SK-MEL-5 (cell line): ENCODE measurements at regions not wholly inside any gene's neighbourhood (a gene's known extent, or its start where the extent isn't known, plus 50 kb on each side); places are given as distances from the start of the nearest gene placed in this dataset.

Source experiments
- DNase-seq: peaks from one replicate; pipeline ENCODE4 v3.0.0-alpha.2; 2016; ENCODE audit warnings: low read depth, low spot score
- in situ Hi-C: cut with HindIII; loops from 2 replicates; pipeline ENCODE4 v1.10.0; 2016; ENCODE audit warnings: low sequenced_read_pairs, high pct_unique_total_duplicates, low pct_unique_long_range_greater_than_20kb

DNA sequence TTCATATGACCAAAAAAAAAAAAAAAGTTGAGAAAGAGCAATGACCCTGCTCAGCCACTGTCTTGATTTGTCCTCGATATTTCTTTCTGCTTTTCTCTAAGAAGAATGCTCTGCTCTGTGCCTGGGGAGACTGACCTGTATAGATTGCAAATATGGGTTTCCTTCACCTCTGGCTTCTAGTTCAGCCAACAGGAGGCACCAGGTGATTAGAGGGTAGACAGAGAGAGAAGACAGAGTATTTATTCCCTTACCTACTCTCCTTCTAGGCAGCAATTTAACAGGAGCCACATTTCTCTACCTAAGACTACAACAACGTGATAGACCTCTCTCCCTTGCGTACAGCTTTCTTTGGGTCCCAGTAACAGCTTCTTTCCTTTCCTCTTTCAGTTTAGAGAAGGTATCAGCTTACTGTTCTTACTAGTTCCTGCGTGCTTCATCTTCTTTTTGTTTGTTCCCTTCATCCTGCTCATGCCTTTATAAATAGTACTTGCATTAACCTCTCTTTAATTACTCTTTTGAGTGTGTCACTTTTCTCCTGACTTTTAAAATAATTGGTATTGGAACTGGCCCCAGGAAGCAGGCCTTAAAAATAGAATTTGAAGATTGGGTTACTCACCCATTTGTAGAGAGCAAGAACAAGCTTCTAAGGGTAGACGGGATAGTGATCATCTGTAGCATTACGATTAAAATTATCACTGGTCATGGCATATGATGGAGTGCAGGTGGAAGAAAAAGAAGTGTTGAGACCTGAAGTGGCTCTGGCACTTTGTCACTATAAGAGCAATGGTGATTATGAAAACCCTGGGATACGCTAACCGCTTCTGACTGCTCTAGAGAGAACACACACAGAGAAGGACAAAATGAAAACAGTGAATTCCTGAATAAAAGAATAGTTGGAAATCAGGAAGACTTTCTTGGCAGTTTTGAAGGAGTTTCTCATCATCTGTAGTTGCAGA lies 161.2 kb upstream of the FSTL4 start:
- in situ Hi-C loops: no loop called here

GRCh38 chr5:133769842-133770241 lies 157.5 kb upstream of the FSTL4 start:
- no peak for DNase-seq
- in situ Hi-C loops: no loop called here

More for the DNA sequence above, 161.2 kb upstream of the FSTL4 start:
- DNase-seq: no peak

- no peak for DNase-seq
- in situ Hi-C loops: no loop called here
These were observed 151.4 kb upstream of the FSTL4 start for GRCh38 chr5:133763744-133764143.

DNA sequence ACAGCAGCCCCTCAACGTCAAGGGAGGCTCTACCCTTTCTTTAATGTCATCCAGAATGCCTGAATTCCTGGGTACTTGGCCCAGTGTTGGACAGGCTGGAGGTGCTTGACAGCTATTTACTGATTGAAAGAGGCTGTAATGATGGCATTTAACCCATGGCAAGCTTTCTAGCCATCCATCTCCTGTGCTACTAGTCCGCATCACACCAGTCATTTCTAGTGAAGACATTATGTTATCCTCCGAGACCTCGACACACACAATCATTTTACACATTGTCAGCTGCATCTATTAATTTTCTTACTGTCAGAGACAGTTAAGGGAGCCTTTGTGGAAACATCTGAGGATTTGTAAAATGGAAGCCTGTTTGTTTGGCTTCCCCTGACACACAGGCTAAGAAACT lies 149.3 kb upstream of the FSTL4 start:
- no peak for DNase-seq
- in situ Hi-C loops: no loop called here

GRCh38 chr5:133760532-133760931 lies 148.2 kb upstream of the FSTL4 start:
- in situ Hi-C loops: no loop called here
- no peak for DNase-seq

DNA sequence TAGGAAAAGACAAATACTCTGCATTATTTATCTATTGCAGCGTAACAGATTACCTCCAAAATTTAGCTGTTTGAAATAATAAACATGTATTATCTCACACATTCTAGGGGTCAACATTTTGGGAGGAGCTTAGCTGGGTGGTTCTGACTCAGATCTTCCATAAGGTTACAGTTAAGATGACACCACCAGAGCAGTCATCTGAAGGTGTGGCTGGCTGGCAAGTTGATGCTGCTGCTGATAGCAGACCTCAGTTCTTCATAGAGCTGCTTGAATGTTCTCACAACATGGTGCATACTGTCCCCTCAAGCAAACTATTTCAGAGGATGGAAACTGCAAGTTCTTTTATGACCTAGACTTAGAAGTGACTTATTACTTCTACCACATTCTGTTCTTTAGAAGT lies 146.3 kb upstream of the FSTL4 start:
- DNase-seq: no peak
- in situ Hi-C loops: no loop called here

- in situ Hi-C loops: no loop called here
- no peak for DNase-seq
These were observed 145.1 kb upstream of the FSTL4 start for GRCh38 chr5:133757396-133757945.

GRCh38 chr5:133756756-133757155 lies 144.4 kb upstream of the FSTL4 start:
- in situ Hi-C loops: no loop called here
- no peak for DNase-seq

DNA sequence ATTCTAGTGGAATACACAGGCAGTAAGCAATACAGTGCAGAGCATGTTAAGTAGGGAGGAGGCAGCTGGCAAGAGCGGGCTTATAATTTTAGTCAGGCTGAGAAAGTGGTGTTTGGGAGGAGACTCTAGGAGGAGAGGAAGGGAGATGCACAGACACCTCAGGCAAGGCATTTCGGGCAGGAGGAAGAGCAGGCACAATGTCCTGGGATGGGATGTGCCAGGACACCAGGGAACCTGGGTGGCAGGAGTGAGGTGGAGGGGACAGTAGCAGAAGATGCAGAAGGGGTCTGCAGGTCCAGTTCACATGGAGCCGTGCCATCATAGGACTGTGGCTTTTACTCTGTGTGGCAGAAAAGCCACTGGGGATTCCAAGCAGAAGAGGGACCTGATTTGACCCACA lies 143.7 kb upstream of the FSTL4 start:
- DNase-seq: no peak
- in situ Hi-C loops: no loop called here

DNA sequence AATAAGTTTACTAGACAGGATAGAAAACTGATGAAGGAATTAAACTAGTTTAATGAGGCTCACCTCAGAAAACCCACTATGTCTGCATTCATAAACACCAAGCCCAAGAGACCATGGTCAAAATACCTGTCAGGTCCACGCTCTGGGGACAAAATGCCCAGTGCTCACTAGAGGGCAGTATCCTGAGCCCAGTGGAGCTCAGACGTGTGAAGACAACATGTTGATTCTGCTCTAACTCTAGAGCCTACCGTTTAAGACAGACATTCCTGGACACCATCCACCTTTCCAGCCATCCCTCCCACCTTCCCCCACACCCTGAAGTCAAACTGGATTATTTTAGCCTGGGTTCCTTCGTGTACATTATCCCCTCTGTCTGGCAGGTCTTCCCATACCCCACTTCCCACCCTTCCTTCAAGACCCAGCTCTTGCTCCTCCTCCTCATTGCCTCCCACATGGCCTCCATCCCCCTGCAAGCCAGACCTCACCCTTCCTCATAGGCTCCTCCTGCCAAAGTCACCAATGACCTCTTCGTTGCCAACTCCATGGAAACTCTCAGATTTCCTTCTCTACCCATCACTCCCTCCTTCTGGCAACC lies 142.3 kb upstream of the FSTL4 start:
- in situ Hi-C loops: no loop called here
- peak; percentile 64 for DNase-seq

GRCh38 chr5:133753856-133754255 lies 141.5 kb upstream of the FSTL4 start:
- DNase-seq: no peak
- in situ Hi-C loops: no loop called here

DNA sequence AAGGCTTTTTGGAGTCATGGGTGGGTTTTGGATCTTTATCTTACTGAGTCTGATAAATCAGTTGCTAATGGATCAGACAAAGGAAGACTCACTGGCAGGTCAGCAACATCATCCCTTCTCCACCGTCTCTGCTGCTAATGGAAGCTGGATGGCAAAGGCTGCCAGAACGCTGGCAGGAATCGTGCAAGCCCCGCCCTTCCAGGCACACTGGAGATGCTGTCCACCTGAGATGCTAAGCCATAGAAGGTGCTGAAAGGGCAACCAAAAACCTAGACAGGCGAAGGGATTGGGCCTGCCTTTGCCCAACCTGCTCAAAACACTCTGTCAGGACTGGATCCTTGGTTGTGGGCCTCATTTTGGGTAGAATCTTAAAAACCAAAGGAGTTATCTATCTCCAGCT lies 139.5 kb upstream of the FSTL4 start:
- DNase-seq: no peak
- in situ Hi-C loops: no loop called here

GRCh38 chr5:133751421-133751820 lies 139.1 kb upstream of the FSTL4 start:
- in situ Hi-C loops: no loop called here
- no peak for DNase-seq

- no peak for DNase-seq
- in situ Hi-C loops: no loop called here
These were observed 138.5 kb upstream of the FSTL4 start for GRCh38 chr5:133750856-133751255.

DNA sequence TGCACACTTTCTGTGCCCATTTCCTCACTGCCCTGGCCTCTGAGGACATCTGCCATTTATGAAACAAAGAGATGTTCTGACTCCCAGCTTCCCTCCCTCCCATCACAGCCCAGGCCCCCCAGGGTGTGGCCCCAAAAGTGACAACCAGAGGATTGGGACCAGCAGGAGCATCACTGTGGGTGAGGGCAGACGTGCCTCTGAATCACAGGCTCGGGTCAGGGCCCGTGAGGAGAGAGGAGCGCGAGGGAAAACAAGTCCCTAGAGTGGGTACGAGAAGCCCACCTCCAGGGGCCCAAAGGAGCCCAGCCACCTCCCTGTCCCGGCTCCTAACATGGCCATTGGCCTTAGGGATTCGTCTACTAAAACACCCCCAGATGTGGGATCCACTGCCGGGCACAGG lies 138.0 kb upstream of the FSTL4 start:
- DNase-seq: no peak
- in situ Hi-C loops: no loop called here

- DNase-seq: no peak
- in situ Hi-C loops: no loop called here
These were observed 137.1 kb upstream of the FSTL4 start for GRCh38 chr5:133749331-133749985.

DNA sequence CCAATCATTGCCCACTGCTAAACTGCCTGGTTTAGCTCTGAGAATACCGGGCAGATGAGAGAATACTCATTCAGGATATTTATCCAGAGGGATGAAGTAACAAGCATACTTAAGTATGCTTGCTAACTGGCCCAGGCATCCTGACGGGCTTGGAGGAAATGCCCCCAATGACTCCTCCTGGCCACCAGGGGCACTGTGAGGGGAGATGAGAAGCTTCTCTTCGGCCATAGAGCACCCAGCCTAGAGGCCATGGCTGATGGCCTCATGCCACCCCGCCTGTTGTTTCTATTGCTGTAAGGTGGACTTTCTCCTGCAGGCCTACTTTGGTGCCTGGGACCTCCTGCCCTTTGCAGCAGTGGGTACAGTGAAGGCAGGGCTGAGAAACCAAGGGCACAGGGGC lies 134.5 kb upstream of the FSTL4 start:
- peak; percentile 20 for DNase-seq
- in situ Hi-C loops: no loop called here

GRCh38 chr5:133744960-133745308 lies 132.6 kb upstream of the FSTL4 start:
- DNase-seq: no peak
- in situ Hi-C loops: no loop called here
